Activated CD4-positive, alpha-beta T cell treated with anti-CD3 and anti-CD28 coated beads for 36 hours (primary cell): ENCODE measurements at regions not wholly inside any gene's neighbourhood (a gene's known extent, or its start where the extent isn't known, plus 50 kb on each side); places are given as distances from the start of the nearest gene placed in this dataset.
A peak's percentile ranks its signal among the peaks of the same experiment; 100 is the strongest.

Experiments
- ATAC-seq: fragments of 200-7000 bp; cut with Tn5 transposase; one replicate; pipeline ENCODE4 v1.10.0; 2021; ENCODE audit warnings: mild to moderate bottlenecking, moderate library complexity
- CTCF ChIA-PET: fragments of 350-600 bp; sonication (Branson Sonifier 250); formaldehyde crosslinking; loops from one replicate; lab custom pipeline; 2021; ENCODE audit warnings: antibody characterized with exemption; lab: Charles Lee
- POLR2A ChIA-PET: fragments of 350-600 bp; sonication (Branson Sonifier 250); formaldehyde crosslinking; loops from one replicate; lab custom pipeline; 2021; ENCODE audit warnings: antibody characterized with exemption, inconsistent platforms; lab: Charles Lee
- DNase-seq: peaks from one replicate; pipeline ENCODE4 v3.0.0-alpha.2; 2020
- H3K27ac Mint-ChIP-seq: one replicate; pipeline ENCODE4 v1.8.0; 2021; ENCODE audit warnings: mixed read lengths
- H3K27me3 Mint-ChIP-seq: one replicate; pipeline ENCODE4 v1.8.0; 2021; ENCODE audit warnings: mixed read lengths
- H3K36me3 Mint-ChIP-seq: one replicate; pipeline ENCODE4 v1.8.0; 2021; ENCODE audit warnings: low read depth, mixed read lengths
- H3K4me1 Mint-ChIP-seq: one replicate; pipeline ENCODE4 v1.8.0; 2021; ENCODE audit warnings: mixed read lengths
- H3K4me3 Mint-ChIP-seq: one replicate; pipeline ENCODE4 v1.8.0; 2021; ENCODE audit warnings: mild to moderate bottlenecking, moderate library complexity, mixed read lengths
- H3K9me3 Mint-ChIP-seq: one replicate; pipeline ENCODE4 v1.8.0; 2021; ENCODE audit warnings: low read depth, mixed read lengths
- intact Hi-C, 2 experiments: fragments of 100-400 bp; cut with DNase I in 1 of 2; cut with micrococcal nuclease in 1 of 2; formaldehyde crosslinking; loops; one replicate each; pipeline versions ENCODE4 v1.14.2 to v1.15.1; 2022 to 2024; cut with DNase I, micrococcal nuclease

DNA sequence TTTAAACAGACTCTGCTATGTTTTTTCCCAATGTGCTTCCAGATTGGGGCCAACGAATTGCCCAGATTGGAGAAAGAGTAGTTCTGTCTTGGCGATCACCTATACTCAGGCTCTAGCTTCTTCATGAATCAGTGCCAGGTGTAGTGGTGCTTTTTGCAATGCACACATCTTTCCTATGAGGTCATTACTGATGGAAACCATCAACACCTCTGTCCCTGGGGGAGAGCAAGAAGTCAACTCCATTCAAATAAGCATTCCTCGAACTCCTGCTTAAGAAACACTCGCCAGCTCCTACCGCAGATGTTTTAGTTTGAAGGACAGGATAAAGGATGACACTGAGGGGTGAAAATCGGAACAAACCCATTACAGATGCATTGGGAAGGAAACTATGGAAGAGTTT lies 156.5 kb upstream of the DKK2 start:
- intact Hi-C loops = no loop called here
- CTCF ChIA-PET = no interaction called here
- no peak overlapping the region for H3K27ac Mint-ChIP-seq

DNA sequence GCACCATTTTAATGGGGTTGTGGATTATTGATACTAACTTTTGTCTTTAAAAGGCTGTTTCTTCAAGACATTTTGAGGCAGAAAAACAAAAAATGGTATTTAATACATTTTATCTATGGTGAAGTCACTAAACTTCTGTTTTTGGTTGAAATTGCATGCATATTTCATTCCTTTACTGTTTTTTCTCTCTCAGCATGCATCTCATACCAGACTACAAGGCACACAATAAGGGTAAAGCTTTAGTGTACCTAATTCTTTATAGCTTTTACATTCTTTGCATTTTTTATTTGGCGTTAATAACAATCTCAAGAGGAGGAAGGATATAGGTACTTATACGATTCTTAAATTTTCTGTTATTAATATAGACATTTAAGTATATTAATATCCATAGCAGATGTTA lies 151.0 kb upstream of the DKK2 start:
- POLR2A ChIA-PET = no interaction called here
- Mint-ChIP-seq H3K27ac (no peak overlapping the region), H3K27me3 (peaks cover 3% of the 10 kb centered on the region), H3K36me3 (no peaks in the 10 kb centered on the region), H3K4me3 (no peak overlapping the region), H3K9me3 (no peaks in the 10 kb centered on the region), H3K4me1 (no peaks in the 10 kb centered on the region)
- CTCF ChIA-PET = no interaction called here
- intact Hi-C loops = no loop called here
- ATAC-seq (no peak), DNase-seq (no peak)

More for the DNA sequence above, 156.5 kb upstream of the DKK2 start:
- DNase-seq (no peak), ATAC-seq (no peak)
- no peaks in the 10 kb centered on the region for H3K4me1 Mint-ChIP-seq
- no peaks in the 10 kb centered on the region for H3K36me3 Mint-ChIP-seq
- POLR2A ChIA-PET = no interaction called here
- H3K9me3 Mint-ChIP-seq = no peaks in the 10 kb centered on the region
- H3K4me3 Mint-ChIP-seq = no peak overlapping the region
- H3K27me3 Mint-ChIP-seq = peaks cover 4% of the 10 kb centered on the region

DNA sequence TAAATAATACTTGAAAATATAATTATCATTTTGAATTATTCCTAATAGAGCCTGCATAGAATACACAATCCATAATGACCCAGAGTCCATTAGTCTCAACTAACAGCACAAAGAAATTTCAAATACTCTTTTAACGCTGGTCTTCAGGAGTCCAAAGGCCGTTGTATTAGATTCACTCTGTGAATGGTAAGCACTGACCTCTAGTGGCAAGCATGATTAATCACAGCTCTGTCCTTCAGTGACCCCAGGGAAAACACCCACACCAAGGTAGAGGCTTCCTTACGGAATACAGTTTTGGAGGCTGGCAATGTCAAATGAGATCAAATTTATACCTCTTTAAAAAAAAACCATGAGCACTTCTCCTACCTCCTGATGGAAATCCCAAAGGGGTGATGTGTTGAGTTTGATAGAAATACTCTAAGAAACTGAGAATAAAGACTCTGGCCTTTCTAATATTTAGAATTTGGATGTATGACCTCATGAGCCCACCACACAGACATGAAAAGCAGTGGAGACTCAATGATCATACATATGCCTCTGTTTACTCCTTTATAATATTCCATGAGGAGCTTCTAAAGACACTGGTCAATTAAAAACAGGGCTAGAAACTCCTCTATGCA lies 147.2 kb upstream of the DKK2 start:
- peaks cover 5% of the 10 kb centered on the region for H3K27me3 Mint-ChIP-seq
- no peaks in the 10 kb centered on the region for H3K4me1 Mint-ChIP-seq
- ChIA-PET POLR2A (no interaction called here), CTCF (interaction anchor here (0.6 to 1.0 kb wide), 6 partner anchors 9 to 729 kb away, joined by 3 read pairs; no protein-coding TSS in a partner anchor)
- DNase-seq (peak; percentile 4), ATAC-seq (peak; percentile 76)
- no peak overlapping the region for H3K4me3 Mint-ChIP-seq
- intact Hi-C loops = loop anchor here in 1 of 2 experiments (5.0 kb wide), 3 partner anchors 131 to 816 kb away; partner anchors contain the start of genes DKK2 and GIMD1
- H3K27ac Mint-ChIP-seq = no peak overlapping the region
- H3K9me3 Mint-ChIP-seq = no peaks in the 10 kb centered on the region
- H3K36me3 Mint-ChIP-seq = no peaks in the 10 kb centered on the region

DNA sequence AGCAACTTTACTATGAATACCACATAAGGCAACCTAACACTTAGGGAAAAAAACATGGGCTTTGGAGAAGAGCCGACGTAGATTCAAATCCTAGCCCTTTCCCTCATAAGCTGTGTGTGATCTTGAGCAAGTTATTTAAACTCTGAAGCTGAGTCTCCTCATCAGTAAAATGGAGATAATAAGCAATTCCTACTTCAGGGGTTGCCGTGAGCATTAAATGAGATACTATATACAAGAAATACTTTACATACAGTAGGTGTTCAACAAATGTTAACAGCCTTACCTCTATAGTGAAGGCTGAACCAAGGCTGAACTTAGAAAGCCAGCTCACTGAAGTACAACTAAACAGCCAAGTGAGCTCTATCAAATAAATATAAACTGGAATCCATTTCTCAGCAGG lies 146.2 kb upstream of the DKK2 start:
- Mint-ChIP-seq H3K27me3 (peaks cover 5% of the 10 kb centered on the region), H3K4me1 (no peaks in the 10 kb centered on the region), H3K36me3 (no peaks in the 10 kb centered on the region), H3K27ac (no peak overlapping the region), H3K9me3 (no peaks in the 10 kb centered on the region), H3K4me3 (no peak overlapping the region)
- ATAC-seq (no peak), DNase-seq (no peak)
- CTCF ChIA-PET = interaction anchor here (0.7 to 1.5 kb wide), 4 partner anchors 18 to 730 kb away, joined by 3 read pairs; no protein-coding TSS in a partner anchor
- intact Hi-C loops = loop anchor here in 1 of 2 experiments (5.0 kb wide), 3 partner anchors 130 to 815 kb away; partner anchors contain the start of genes DKK2 and GIMD1
- POLR2A ChIA-PET = no interaction called here

DNA sequence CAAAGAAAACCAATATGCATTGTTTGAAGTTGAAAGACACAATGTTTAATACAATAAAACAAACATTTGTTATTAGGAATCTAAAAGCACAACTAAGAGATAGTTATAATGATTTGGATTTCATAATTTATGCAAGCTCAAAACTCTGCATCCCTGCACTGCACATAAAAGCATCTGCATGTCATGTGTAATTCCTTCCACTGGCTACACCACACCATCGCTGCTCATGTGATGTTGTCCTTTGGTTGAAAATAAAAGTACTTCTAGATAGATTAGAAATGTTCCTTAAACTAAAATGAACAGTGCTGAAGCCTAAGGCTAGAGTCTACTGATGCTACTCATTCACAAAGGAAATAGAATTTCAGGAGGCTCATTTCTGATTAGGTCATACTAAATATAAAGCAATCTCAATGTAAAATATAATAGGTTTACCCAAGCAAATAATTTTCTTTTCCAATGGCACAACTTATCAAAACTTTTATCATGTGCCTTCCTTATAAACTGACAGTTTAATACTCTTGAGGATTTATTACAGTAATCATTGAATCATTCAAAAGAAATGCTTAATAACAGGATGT lies 130.8 kb upstream of the DKK2 start:
- intact Hi-C loops = no loop called here
- H3K4me3 Mint-ChIP-seq = no peak overlapping the region
- no peak overlapping the region for H3K27ac Mint-ChIP-seq
- no peaks in the 10 kb centered on the region for H3K36me3 Mint-ChIP-seq
- no peaks in the 10 kb centered on the region for H3K27me3 Mint-ChIP-seq
- CTCF ChIA-PET = no interaction called here
- DNase-seq (no peak), ATAC-seq (no peak)
- POLR2A ChIA-PET = no interaction called here
- H3K4me1 Mint-ChIP-seq = no peaks in the 10 kb centered on the region
- H3K9me3 Mint-ChIP-seq = peaks cover 4% of the 10 kb centered on the region

DNA sequence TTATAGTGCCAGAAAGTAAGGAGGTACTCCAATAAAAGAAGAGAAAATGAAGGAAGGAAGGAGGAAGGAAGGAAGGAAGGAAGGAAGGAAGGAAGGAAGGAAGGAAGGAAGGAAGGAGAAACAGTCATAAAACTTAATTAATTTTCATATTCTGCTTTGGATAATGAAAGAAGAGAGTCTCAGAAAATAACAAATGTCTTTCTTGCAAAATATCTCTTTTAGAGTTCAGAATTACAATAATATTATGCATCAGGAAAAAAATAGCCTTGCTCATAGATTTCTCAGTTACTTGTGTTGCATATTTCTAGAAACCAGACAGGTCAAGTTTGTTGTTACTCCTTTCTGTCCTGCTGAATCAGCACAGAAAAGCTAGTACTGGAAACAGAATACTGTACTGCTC lies 130.1 kb upstream of the DKK2 start:
- POLR2A ChIA-PET = no interaction called here
- ATAC-seq = no peak
- intact Hi-C loops = no loop called here
- CTCF ChIA-PET = no interaction called here
- Mint-ChIP-seq H3K27me3 (no peaks in the 10 kb centered on the region), H3K36me3 (no peaks in the 10 kb centered on the region), H3K4me3 (no peak overlapping the region), H3K27ac (no peak overlapping the region), H3K4me1 (no peaks in the 10 kb centered on the region), H3K9me3 (peaks cover 4% of the 10 kb centered on the region)
- no peak for DNase-seq

DNA sequence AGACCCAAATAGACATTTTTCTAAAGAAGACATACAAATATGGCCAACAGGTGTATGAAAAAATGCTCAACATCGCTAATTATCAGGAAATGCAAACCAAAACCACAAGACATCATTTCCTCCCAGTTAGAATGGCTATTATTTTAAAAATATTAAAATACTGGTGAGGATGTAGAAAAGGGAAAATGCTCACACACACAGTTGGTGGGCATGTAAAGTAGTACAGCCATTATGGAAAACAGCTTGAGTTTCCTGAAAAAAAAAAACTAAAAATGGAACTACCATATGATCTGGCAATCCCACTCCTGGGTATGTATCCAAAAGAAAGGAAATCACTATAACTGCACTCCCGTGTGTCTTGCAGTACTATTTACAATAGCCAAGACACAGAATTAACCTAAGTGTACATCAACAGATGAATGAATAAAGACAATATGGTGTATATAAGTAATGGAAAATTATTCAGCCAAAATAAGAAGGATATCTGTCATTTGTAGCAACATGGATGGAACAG lies 128.9 kb upstream of the DKK2 start:
- Mint-ChIP-seq H3K36me3 (no peaks in the 10 kb centered on the region), H3K27ac (no peak overlapping the region), H3K4me3 (no peak overlapping the region), H3K4me1 (no peaks in the 10 kb centered on the region), H3K9me3 (peaks cover 4% of the 10 kb centered on the region), H3K27me3 (no peaks in the 10 kb centered on the region)
- CTCF ChIA-PET = no interaction called here
- DNase-seq (no peak), ATAC-seq (no peak)
- intact Hi-C loops = no loop called here
- POLR2A ChIA-PET = no interaction called here

DNA sequence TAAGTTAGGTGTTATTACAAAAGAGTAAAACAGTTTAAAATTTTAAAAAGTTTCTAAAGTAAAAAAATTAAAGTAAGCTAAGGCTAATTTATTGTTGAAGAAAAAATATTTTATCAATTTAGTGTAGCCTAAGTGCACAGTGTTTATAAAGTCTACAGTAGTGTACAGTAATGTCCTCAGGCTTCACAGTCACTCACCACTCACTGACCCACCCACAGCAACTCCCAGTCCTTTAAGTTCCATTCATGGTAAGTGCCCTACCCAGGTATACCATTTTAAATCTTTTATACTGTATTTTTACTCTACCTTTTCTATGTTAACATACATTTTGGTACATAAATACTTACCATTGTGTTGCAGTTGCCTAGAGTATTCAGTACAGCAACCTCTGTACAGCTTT lies 120.3 kb upstream of the DKK2 start:
- DNase-seq (no peak), ATAC-seq (no peak)
- no peaks in the 10 kb centered on the region for H3K36me3 Mint-ChIP-seq
- no peak overlapping the region for H3K27ac Mint-ChIP-seq
- POLR2A ChIA-PET = no interaction called here
- H3K9me3 Mint-ChIP-seq = no peaks in the 10 kb centered on the region
- CTCF ChIA-PET = no interaction called here
- H3K4me1 Mint-ChIP-seq = no peaks in the 10 kb centered on the region
- peaks cover 4% of the 10 kb centered on the region for H3K27me3 Mint-ChIP-seq
- intact Hi-C loops = no loop called here
- no peak overlapping the region for H3K4me3 Mint-ChIP-seq

DNA sequence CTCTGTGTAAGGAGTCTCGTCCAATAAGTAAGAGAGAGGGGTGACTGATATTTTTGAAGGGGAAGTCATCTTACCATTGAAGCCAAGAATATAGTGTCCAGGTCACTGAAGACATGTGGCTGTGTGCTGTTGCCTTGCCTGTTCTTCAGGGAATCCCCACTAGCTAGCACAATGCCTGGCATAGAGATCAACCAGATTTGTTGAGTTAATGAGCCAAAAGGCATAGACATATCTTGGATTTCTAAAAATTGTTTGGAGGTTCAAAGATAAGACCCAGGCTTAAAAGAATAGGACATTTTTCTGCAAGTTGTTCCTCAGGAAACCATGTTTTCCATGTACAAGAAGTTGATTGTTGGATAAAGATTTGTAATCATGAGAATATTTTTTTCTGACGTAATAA lies 119.3 kb upstream of the DKK2 start:
- Mint-ChIP-seq H3K27me3 (peaks cover 4% of the 10 kb centered on the region), H3K27ac (no peak overlapping the region), H3K36me3 (no peaks in the 10 kb centered on the region), H3K4me3 (no peak overlapping the region), H3K4me1 (no peaks in the 10 kb centered on the region), H3K9me3 (no peaks in the 10 kb centered on the region)
- no peak for DNase-seq
- intact Hi-C loops = no loop called here
- ChIA-PET CTCF (no interaction called here), POLR2A (no interaction called here)
- ATAC-seq = no peak

DNA sequence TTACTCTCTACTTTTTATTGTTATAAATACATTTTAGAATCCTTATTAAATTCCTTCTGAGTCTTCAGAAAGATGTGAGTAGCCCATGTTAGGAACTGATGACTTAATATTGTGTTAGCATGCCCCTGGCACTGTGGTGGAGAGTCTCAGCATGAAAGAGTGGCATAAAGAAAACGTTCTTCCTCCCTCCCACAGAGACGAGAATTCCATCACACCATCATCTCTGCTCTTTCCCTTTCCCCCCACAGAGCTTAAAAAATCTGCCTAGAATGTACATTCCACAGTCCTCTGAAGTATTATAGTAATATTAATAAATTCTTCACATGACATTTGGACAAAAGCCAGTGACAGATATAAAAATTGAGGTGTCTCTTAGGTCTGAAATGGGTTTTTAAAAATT lies 117.8 kb upstream of the DKK2 start:
- CTCF ChIA-PET = no interaction called here
- H3K9me3 Mint-ChIP-seq = no peaks in the 10 kb centered on the region

DNA sequence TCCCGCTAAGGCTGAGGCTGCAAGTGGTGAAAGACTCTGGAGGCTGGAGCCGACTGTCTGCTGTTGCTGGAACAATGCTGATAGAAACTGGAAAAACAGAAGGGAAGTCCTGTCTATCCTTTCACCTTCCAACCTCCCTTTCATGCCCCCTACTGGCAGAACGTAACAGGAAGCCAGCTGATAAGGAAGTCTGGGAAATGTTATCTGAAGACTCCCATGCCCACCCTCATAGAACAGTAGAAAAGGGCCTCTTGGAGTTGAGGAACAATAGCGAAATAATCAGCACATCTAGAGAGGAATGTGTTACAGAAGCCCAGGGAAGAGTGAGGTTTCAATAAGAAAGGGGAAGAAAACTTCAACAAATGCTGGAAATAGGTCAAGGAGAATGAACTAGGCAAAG lies 117.1 kb upstream of the DKK2 start:
- Mint-ChIP-seq H3K9me3 (no peaks in the 10 kb centered on the region), H3K27ac (no peak overlapping the region), H3K4me1 (no peaks in the 10 kb centered on the region), H3K27me3 (peaks cover 4% of the 10 kb centered on the region), H3K36me3 (no peaks in the 10 kb centered on the region), H3K4me3 (no peak overlapping the region)
- intact Hi-C loops = no loop called here
- POLR2A ChIA-PET = no interaction called here
- ATAC-seq = no peak
- CTCF ChIA-PET = no interaction called here
- peak; percentile 6 for DNase-seq

More for the DNA sequence above, 117.8 kb upstream of the DKK2 start:
- POLR2A ChIA-PET = no interaction called here
- no peak overlapping the region for H3K4me3 Mint-ChIP-seq
- DNase-seq (no peak), ATAC-seq (no peak)
- peaks cover 4% of the 10 kb centered on the region for H3K27me3 Mint-ChIP-seq
- intact Hi-C loops = no loop called here
- H3K27ac Mint-ChIP-seq = no peak overlapping the region
- no peaks in the 10 kb centered on the region for H3K4me1 Mint-ChIP-seq
- H3K36me3 Mint-ChIP-seq = no peaks in the 10 kb centered on the region

DNA sequence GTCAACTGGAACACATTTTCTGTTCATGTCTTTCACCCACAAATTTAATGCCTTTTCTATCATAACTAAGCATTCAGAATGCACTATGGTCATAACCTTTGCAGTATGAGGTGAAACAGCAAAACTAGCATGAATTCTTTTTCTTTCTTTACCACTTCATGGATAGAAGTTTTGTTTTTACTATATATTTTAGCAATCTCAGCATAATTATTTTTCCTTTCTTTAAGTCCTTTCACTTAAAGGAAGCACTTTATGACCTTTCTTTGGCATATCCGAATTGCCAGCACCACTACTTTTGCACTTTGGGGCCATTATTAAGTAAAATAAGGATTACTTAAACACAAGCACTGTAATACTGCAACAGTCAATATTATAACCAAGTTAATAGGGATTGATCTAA lies 115.1 kb upstream of the DKK2 start:
- peaks cover 2% of the 10 kb centered on the region for H3K4me1 Mint-ChIP-seq
- H3K27ac Mint-ChIP-seq = no peak overlapping the region
- intact Hi-C loops = no loop called here
- ATAC-seq (no peak), DNase-seq (no peak)
- H3K9me3 Mint-ChIP-seq = no peaks in the 10 kb centered on the region
- H3K27me3 Mint-ChIP-seq = peaks cover 4% of the 10 kb centered on the region
- H3K36me3 Mint-ChIP-seq = no peaks in the 10 kb centered on the region
- no peak overlapping the region for H3K4me3 Mint-ChIP-seq
- CTCF ChIA-PET = no interaction called here
- POLR2A ChIA-PET = no interaction called here
